ENCODE measurements at regions not wholly inside any gene's neighbourhood (a gene's known extent, or its start where the extent isn't known, plus 50 kb on each side); places are given as distances from the start of the nearest gene placed in this dataset.
A peak's percentile ranks its signal among the peaks of the same experiment; 100 is the strongest.
"Not testable (repeated sequence)": the region's sequence is repeated elsewhere in the genome, so short reads cannot be mapped to it uniquely, and the experiment has no call there.

DNA sequence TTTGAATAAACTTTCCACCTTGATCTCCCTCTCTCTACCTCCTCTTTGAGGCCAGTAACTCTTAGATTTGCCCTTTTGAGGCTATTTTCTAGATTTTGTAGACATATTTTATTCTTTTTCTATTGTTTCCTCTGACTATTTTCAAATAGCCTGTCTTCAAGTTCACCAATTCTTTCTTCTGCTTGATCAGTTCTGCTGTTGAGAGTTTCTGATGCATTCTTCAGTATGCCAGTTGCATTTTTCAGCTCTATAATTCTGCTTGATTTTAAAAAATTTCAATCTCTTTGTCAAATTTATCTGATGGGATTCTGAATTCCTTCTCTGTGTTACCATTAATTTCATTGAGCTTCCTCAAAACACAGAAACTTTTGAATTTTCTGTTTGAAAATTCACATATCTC lies 257.5 kb downstream of the HAPSTR1 start:
- DNase-seq, result no peak

DNA sequence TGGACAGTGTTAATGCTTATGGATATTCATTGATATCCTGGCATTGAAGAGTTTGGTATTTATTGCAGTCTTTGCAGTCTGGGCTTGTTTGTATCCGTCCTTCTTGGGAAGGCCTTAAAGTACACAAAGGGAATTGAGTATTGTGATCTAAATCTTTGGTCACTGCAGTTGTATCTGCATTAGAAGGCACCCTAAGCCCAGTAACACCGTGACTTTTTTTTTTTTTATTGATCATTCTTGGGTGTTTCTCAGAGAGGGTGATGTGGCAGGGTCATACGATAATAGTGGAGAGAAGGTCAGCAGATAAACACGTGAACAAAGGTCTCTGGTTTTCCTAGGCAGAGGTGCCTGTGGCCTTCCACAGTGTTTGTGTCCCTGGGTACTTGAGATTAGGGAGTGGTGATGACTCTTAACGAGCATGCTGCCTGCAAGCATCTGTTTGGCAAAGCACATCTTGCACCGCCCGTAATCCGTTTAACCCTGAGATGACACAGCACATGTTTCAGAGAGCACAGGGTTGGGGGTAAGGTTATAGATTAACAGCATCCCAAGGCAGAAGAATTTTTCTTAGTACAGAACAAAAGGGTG lies 258.0 kb downstream of the HAPSTR1 start:
- DNase-seq, result not testable (repeated sequence)

- DNase-seq, result not testable (repeated sequence)
Measured at GRCh38 chr16:9350119-9350799, 258.8 kb downstream of the HAPSTR1 start.

GRCh38 chr16:9351440-9351839 lies 260.0 kb downstream of the HAPSTR1 start:
- no peak for DNase-seq

GRCh38 chr16:9351841-9352434 lies 260.5 kb downstream of the HAPSTR1 start:
- no peak for DNase-seq

DNA sequence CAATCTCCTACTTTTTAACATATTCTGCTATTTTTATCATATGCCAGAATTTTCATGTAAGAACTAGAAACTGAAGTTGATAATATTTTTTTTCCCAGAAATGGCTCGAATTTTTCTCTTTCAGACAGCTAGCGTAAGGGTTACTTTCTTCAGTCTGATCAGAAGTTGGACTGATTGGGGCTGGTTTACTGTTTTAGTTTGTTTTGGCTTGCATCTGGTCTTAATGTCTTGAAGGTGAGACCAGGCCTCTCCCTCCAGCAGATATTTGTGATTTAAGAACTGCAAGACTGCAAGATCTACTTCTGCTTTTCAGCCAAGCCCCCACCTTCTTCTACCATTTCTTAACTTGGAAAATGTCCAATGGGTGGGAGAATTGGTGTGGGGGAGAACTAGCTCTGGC lies 266.4 kb downstream of the HAPSTR1 start:
- DNase-seq, result no peak

- no peak for DNase-seq
Measured at GRCh38 chr16:9360075-9360474, 268.6 kb downstream of the HAPSTR1 start.

DNA sequence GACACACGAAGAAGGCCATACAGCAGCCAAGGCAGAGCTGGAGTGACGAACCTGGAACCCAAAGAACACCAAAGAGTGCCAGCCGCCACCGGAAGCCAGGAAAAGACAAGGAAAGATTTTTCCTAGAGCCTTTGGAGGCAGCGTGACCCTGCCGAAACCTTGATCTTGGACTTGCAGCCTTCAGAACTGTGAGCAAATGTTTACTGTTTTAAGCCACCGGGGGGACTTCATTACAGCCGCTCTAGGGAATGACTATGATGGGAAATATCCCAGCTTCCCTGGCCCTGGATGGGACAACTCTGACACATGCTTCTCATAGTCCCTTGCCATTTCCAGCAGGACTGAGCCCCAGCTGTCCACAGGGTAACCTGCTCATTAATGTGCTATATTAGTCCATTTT lies 270.6 kb downstream of the HAPSTR1 start:
- DNase-seq, result no peak

DNA sequence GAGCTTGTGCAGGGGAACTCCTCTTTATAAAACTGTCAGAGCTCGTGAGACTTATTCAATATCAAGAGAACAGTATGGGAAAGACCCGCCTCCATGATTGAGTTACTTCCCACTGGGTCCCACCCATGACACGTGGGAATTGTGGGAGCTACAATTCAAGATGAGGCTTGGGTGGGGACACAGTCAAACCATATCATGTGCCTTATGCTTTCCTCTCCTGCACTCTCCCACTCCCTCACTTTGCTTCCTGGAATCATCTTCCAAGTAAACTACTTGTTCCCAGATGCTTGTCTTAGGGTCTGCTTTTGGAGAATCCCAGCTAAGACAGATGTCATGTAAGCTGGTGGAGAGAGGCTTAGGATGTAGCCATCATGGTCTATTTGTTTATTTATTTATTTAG lies 271.2 kb downstream of the HAPSTR1 start:
- no peak for DNase-seq

DNA sequence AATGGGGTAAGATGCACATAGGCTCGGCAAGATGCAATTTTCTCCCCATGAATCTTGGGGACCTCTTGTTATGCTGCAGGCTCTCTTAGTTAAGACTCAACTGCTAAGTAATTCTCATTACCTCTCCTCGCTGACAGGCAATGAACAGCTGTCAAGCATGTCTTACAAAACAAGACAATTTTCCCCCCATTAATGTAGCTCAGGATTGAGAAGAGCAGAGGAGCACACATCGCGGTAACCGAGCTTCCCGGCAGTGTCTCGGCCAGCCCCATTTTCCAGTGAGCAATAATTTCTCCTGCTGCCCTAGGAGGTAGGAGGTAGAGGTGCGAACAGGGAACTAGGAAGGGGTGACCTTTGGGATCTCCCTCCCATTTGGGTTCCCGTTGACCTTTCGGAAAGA lies 272.1 kb downstream of the HAPSTR1 start:
- no peak for DNase-seq

DNA sequence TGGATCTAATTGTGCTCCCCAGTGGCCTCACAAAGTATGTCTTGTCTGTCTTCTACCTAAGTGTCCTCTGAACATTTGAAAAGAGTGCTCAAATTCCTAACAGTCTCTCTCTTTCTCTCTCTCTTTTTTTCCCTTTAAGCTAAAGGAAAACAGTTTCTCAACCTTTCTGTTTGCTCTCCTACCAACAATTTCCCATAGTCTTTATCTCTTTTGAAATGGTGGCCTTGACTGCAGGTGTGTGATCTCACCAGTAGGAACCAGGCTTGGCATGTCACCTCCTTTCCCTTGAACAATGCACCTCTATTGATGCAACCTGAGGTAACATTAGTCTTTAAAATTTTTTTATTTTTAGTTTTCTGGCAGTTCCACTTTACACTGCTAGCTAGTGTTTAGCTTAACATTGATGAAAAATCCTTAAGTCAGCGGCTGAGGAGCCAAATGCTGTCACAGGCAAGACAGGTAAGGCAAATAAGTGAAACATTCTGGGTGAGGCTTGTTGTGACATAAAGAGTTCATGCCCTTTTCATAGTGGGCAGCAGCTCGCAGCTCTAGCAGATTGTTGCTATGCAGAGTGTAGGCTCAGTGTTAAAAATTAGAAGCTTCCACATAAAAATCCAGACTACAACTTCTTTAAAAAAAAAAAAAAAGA lies 273.4 kb downstream of the HAPSTR1 start:
- DNase-seq, result no peak

DNA sequence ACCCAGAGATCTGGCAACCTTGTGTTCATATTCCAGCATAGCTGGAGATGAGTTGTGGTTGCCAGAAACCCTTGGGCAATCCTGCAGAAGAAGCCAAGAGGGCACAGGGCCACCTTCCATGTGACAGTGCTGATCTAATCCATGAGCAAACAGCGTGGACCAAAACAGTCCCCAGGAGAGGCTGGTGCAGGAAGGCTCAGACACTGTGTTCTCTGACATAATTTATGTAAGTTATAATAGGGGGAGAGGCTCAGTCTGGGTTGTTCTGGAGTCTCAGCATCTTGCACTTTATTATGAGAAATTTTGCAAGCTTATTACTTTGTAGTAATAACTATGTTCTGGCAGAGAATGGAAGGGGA lies 273.9 kb downstream of the HAPSTR1 start:
- peak; percentile 16 for DNase-seq

- no peak for DNase-seq
Measured at GRCh38 chr16:9366048-9366969, 274.9 kb downstream of the HAPSTR1 start.

DNA sequence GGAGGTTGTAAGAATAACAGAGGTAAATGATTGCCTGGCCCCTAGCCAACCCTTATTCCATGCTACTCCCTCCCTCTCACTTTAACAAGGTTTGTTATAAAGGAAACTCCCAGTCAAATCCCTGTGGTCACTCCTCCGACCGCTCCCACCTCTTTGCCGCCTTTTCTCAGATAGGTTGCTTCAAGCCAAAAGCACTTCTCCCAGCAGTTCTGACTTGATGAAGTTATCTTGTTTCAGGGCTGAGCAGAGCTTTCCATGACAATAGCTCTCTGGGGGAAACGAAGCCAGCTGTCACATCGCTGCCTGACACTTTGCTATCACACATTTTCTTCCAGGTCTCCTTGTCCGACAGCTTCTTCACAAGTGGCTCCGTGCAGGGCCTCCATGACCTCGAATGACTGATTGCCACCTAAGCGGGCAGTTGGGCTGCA lies 278.6 kb downstream of the HAPSTR1 start:
- no peak for DNase-seq

GRCh38 chr16:9371713-9372448 lies 280.4 kb downstream of the HAPSTR1 start:
- DNase-seq, result no peak

GRCh38 chr16:9372934-9373890 lies 281.8 kb downstream of the HAPSTR1 start:
- no peak for DNase-seq

- no peak for DNase-seq
Measured at GRCh38 chr16:9374061-9374460, 282.6 kb downstream of the HAPSTR1 start.

DNA sequence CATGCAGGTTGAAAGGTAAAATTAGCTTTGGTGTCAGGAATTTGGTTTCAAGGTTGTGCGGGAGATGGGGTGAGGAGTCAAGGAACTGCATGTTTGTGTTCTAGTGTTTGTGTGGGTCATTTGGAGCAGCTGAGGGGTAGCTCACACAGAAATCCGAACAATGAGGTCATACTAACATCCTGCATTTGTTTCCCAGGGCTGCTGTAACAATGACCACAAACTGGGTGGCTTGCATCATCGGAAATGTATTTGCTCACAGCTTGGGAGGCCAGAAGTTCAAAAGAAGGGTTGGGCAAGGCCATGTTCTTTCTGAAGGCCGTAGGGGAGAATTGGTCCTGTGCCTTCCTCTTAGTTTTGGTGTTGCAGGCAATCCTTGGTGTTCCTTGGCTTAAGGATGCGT lies 287.4 kb downstream of the HAPSTR1 start:
- DNase-seq, result no peak

DNA sequence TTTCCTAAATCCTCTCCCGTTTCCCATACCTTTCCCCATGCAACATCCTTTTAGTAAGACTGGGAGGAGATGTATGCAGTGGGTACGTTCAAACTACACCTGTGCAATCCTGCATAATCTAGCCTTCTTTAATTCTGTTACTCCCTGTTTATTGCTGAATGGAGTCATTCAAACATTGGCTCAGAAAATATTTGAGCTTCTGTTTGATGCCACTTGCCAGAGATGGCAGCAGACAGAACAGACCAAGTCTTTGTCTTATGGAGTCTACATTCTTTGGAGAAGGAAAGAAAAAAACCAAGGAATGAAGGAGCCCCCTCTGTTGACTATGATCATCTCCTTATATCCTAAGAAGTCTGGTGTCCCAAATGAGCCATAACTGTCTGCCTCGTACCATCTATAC lies 288.8 kb downstream of the HAPSTR1 start:
- no peak for DNase-seq

- DNase-seq, result no peak
Measured at GRCh38 chr16:9381399-9381798, 290.0 kb downstream of the HAPSTR1 start.

DNA sequence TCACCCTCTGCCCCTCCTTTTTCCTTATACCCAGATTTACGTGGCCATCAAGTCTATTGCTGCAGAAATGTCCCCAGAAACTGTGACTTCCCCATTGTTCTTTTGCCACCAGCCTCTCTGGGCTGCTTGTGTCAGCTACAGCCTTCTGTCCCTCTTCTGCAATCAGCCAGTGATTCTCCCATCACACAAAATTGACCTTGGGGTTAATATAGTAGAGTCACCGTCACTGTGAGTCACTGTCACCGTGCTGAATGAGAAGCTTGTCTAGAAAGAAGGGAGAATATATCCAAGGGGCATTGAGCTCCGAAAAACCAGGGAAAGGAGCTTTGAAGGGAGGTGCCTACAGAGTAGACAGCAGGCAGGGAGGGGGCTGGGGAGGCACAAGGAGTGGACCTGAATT lies 290.5 kb downstream of the HAPSTR1 start:
- no peak for DNase-seq
